ENCODE measurements at regions not wholly inside any gene's neighbourhood (a gene's known extent, or its start where the extent isn't known, plus 50 kb on each side); places are given as distances from the start of the nearest gene placed in this dataset.
"Not testable (repeated sequence)": the region's sequence is repeated elsewhere in the genome, so short reads cannot be mapped to it uniquely, and the experiment has no call there.

DNA sequence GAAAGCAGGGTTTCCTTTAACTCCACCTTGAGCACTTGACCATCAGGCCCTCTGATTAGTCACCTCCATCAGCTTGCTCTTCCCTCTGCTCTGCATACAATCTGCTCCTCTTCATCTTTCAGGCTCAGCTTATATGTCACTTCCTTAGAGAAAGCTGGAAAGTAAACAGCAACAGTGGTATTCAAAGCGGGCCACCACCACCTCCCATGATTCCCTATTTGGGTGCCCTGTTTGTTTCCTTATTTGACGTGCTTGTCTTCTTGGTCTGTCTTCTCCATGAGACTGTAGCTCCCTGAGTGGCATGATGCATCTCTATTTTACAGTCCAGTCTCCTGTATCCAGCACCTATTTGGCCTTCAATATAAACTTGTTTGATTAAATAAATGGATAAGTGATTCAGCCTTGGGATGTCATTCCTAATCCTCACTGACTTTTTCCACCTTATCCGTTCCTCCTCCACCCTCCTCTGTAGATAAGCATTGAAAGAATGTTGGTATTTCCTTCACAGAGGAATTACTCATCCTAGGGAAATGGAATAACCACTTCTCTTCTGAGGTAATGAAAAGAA lies 102.8 kb upstream of the SGK1 start:
- no peak for DNase-seq

- no peak for DNase-seq
These were observed 101.8 kb upstream of the SGK1 start for GRCh38 chr6:134419716-134420115.

DNA sequence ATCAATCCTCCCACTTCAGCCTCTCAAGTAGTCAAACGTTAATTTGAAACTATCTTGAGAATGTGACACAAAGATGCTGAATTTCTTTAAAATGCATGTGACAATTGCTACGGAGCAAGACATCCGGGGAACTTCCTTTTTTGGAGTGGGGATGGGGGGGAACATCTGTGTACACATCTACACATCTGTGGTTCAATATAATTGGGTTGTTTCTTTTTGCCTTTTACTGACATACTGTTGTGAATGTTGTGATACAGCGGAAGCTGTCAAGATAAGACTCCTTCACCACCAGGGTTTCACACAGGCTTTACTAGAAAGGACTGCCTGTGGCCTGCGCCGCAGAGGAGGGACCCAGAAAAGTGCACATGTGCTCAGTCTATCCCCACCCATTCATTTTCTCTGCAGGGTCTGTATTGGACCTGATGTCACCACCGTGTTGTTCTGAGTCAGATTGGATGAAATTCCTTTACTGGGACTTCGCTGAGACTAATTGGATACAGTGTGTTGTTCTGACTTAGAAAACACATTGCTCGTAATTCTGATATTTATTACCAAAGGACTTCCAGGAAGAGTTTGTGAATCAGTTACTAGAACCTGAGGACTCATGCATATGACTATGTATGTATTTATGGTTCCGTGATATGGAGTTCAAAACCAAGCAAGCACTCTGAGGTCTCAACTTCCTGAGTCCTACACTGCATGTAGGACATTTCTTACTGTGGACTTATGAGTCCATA lies 98.7 kb upstream of the SGK1 start:
- no peak for DNase-seq

DNA sequence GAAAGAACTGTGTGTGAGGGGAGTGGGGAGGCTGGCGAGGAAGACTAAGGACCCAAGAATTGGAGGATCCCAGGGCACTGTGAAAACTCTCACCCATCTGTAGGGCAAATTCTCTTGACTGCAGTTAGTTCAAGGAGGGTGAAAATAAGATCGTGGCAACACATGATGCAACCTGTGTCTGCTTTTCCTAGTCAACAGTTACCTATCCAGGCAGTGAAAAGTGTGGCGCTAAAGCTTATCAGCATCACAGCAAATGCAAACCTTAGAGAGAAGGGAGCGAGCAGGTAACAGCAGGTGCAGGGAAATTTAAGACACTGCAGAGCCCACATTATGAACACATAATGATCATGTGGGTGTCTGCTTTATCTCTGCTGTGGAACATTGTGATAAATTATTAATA lies 97.7 kb upstream of the SGK1 start:
- DNase-seq = no peak

GRCh38 chr6:134415194-134415593 lies 97.3 kb upstream of the SGK1 start:
- no peak for DNase-seq

DNA sequence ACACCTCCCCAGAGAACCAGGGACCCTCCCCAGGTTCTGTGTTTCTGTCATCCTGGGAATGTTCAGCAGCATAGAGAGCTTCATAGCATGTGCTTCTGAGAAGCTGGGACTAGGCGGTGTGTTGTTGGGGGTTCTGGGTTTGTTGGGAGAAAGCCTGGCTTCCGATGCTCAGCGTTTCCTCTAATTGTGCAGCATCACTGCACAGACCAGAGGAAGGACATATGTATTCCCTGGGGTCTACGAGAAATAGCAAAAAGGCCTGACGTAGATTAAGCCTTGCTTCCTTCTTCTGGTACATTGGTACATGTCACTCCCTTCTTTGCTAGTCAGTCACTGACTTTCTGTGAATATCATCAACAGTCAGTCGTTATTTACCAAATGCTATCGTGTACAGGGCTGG lies 96.9 kb upstream of the SGK1 start:
- no peak for DNase-seq

GRCh38 chr6:134413241-134413643 lies 95.3 kb upstream of the SGK1 start:
- peak; percentile 20 for DNase-seq

DNA sequence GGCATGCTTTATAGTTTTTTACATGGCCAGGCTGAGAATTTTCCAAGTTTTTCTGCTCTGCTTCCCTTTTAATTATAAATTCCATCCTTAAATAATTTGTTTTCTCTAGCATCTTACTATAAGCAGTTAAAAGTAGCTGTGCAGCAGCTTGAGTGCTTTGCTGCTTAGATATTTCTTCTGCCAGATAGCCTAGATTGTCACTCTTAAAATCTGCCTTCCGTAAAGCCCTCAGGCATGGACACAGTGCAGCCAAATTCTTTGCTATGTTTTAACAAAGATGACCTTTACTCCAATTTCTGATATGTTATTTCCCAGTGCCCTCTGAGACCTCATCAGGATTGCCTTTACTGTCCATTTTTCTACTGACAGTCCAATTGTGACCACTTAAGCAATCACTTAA lies 92.6 kb upstream of the SGK1 start:
- DNase-seq = no peak

DNA sequence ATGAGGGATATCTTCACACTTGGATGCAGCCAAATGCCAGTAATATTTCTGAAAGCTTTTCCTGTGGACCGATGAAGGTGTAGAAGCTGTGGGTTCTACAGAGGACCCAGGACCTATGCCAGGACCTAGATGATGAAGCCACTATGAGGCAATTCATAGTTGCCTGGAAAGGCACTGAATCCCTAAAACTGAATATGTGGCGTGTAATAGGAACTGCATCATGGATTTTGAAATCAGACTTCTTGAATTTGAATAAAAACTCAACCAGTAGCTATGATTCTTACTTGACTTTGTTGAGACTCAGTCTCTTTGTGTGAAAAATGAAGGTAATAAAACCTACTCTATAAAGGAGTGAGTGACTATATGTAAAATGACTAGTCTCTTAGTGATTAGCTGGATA lies 89.9 kb upstream of the SGK1 start:
- DNase-seq = no peak

GRCh38 chr6:134406311-134406710 lies 88.4 kb upstream of the SGK1 start:
- DNase-seq = no peak

- DNase-seq = no peak
These were observed 87.6 kb upstream of the SGK1 start for GRCh38 chr6:134405386-134406087.

DNA sequence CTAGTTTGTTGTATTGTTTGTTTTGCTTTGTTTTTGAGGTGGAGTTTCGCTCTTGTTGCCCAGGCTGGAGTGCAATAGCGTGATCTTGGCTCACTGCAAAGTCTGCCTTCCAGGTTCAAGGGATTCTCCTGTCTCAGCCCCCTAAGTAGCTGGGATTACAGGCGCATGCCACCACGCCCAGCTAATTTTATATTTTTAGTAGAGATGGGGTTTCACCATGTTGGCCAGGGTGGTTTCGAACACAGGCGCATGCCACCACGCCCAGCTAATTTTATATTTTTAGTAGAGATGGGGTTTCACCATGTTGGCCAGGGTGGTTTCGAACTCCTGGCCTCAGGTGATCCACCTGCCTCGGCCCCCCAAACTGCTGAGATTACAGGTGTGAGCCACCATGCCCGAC lies 85.4 kb upstream of the SGK1 start:
- DNase-seq = not testable (repeated sequence)

GRCh38 chr6:134402372-134402984 lies 84.6 kb upstream of the SGK1 start:
- DNase-seq = no peak

GRCh38 chr6:134400941-134401340 lies 83.0 kb upstream of the SGK1 start:
- DNase-seq = no peak

GRCh38 chr6:134398453-134398852 lies 80.5 kb upstream of the SGK1 start:
- peak; percentile 15 for DNase-seq

DNA sequence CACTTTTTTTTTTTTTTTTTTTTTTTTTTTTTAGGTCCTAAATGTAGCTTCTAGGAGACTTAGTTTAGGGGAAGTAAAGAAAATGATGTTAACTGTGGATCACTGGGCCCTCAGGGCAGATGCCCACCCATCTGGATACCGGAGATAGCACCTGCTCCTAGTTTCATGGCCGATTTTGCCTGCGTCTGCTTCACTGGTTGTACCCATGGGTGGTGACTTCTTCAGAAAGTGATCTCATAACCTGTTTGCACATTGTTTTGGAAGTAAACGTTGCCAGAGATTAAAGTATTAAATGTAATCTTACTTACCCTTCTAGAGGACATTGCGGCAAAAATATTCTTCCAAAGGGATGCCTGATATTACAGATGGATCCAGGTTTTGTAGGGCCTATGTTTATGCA lies 79.8 kb upstream of the SGK1 start:
- no peak for DNase-seq

DNA sequence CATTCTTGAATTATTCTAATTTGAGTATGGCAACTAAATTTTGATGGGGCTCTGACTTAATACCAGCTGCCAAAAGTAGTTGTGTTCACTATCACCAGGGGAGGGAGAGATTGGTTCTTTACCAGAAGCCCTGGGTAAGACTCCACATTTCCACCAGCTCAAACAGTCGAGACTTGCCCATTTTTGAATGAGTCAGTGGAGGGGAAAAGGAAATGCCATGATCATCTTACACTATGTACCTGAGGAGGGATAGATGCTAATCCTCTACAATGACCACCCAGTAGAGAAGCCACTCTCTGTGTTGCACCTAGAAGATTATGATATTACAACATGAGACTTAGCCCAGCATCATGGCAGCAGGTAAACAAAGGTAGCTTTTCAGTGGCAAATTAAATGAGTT lies 77.0 kb upstream of the SGK1 start:
- DNase-seq = no peak

DNA sequence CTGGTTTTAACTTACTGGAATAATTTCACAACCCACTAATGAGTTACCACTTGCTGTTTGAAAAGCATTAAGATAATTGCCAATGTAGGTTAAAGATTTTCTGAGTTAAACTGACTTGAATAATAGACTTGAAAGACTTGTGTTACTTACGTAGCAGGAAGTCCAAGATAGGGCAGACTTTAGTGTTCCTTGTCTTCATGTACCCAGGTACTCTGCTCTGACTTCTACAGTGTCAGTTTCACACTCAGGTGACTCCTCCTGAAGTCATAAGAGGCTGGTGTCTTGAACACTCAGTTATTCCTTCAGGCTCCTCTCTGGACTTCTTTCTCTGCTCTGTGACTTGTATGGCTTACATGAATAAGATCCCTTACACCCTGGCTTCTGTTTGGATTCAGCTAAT lies 76.3 kb upstream of the SGK1 start:
- no peak for DNase-seq

GRCh38 chr6:134391205-134391604 lies 73.3 kb upstream of the SGK1 start:
- DNase-seq = no peak

DNA sequence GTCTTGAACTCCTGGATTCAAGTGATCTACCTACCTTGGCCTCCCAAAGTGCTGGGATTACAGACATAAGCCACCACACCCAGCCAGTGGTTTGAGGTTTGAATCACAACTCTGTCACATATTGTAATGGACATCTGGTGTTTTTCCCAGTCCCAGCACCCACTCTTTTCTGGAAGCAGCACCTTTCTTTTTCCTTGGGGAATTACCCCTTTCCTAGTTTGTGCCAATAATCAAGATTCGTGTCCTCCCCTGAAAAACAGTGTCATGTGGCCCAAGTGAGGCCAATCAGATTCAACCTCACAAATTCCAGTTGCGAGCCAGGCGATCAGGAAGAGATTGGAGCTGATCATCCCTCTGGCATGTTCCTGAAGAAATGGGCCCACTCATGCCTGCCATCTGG lies 71.7 kb upstream of the SGK1 start:
- DNase-seq = no peak

GRCh38 chr6:134389129-134389528 lies 71.2 kb upstream of the SGK1 start:
- DNase-seq = no peak

- not testable (repeated sequence) for DNase-seq
These were observed 68.6 kb upstream of the SGK1 start for GRCh38 chr6:134386482-134386881.

- DNase-seq = no peak
These were observed 64.0 kb upstream of the SGK1 start for GRCh38 chr6:134381959-134382358.

DNA sequence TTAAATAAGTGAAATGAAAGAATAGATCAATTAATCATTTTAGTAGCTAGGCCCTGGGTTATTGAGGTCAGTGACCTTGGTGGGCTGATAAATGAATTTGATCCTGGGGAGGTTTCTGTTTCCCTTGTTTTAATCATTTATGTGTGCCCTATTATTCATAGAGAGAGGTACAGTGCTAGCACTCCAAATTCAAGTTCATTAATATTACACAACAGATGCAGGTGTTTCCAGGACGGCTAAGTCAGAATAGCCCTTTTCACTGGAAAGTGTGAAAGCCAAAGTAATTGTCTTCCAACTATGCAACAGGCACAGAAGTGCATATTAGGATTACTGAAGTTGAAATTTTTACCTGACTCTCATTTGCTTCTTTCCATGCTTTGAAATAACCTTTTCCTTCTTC lies 61.7 kb upstream of the SGK1 start:
- no peak for DNase-seq

Measured in CD4-positive, alpha-beta T cell treated with Interleukin-17A for 1 hour (primary cell).